K562 (cell line): ENCODE measurements at regions not wholly inside any gene's neighbourhood (a gene's known extent, or its start where the extent isn't known, plus 50 kb on each side); places are given as distances from the start of the nearest gene placed in this dataset.

ENCODE experiments used
- ATAC-seq: fragments of 200-7000 bp; cut with Tn5 transposase; 3 replicates; pipeline ENCODE4 v1.9.1; 2020; ENCODE audit warnings: moderate library complexity
- BruUV-seq: library from RNA; stranded (reverse); fragments of 400-500 nt; replicated peaks from 2 replicates; lab custom pipeline; 2021; lab: Mats Ljungman, UMichigan
- CTCF ChIA-PET: fragments of 300-600 bp; formaldehyde crosslinking; extraction: SDS; loops from one replicate; lab custom pipeline; 2021; ENCODE audit warnings: low intra/inter-chr PET ratio; lab: Yijun Ruan, JAX
- POLR2A ChIA-PET: fragments of 300-600, 350-650 bp; sonication (Branson Sonifier 250); formaldehyde crosslinking; extraction: SDS; loops from one replicate; lab custom pipeline; 2021; ENCODE audit warnings: antibody characterized with exemption, inconsistent platforms; lab: Yijun Ruan, JAX
- DNase-seq, 4 experiments: peaks; one replicate each; pipeline versions ENCODE4 v3.0.0 to v3.0.0-alpha.2; 2011 to 2018; ENCODE audit warnings: low spot score in 3 of 4, mixed read lengths in 3 of 4; ENCODE audit errors: extremely low read depth in 1 of 4
- FAIRE-seq: peaks from 2 replicates; lab custom pipeline; 2011; peaks lifted over from hg19 to GRCh38; lab: Jason Lieb, UNC
- H2AFZ ChIP-seq: 2 replicates; pipeline ENCODE4 v1.6.0; 2011; ENCODE audit warnings: low read depth, low read length, control low read depth, inconsistent platforms
- H3K27ac ChIP-seq: fragments of 200-600 bp; 3 replicates; pipeline ENCODE4 v1.8.0; 2011; ENCODE audit warnings: low read depth, mild to moderate bottlenecking, control low read depth, inconsistent platforms, low read length, moderate library complexity, mixed read lengths; ENCODE audit errors: extremely low read depth
- H3K27me3 ChIP-seq, 2 experiments: fragments of 300-600 bp in 1 of 2; 2 replicates in 1 of 2; 3 replicates in 1 of 2; pipeline versions ENCODE4 v1.6.0 to v1.8.0; 2011; ENCODE audit warnings: inconsistent platforms in 2 of 2, low read length in 2 of 2, mild to moderate bottlenecking in 1 of 2, mixed read lengths in 1 of 2, moderate library complexity in 1 of 2; ENCODE audit not compliant: control insufficient read depth in 2 of 2, insufficient read depth in 2 of 2
- H3K36me3 ChIP-seq: fragments of 300-600 bp; 3 replicates; pipeline ENCODE4 v1.8.0; 2011; ENCODE audit warnings: mild to moderate bottlenecking, low read length, inconsistent platforms; ENCODE audit not compliant: control insufficient read depth, insufficient read depth
- H3K4me1 ChIP-seq, 2 experiments: fragments of 200-600 bp in 1 of 2; replicated peaks in 1 of 2; 2 replicates in 1 of 2; 3 replicates in 1 of 2; pipeline versions ENCODE4 v1.5.1 to v1.8.0; 2011; ENCODE audit warnings: inconsistent platforms in 2 of 2, low read length in 2 of 2, mild to moderate bottlenecking in 1 of 2, mixed read lengths in 1 of 2, moderate library complexity in 1 of 2; ENCODE audit not compliant: control insufficient read depth in 2 of 2, insufficient read depth in 2 of 2
- H3K4me2 ChIP-seq: 2 replicates; pipeline ENCODE4 v1.6.1; 2011; ENCODE audit warnings: low read length, control low read depth, inconsistent platforms, mixed read lengths; ENCODE audit not compliant: insufficient read depth
- H3K4me3 ChIP-seq: fragments of 200-600 bp; sonication (generic), shearing (Covaris generic); 2 replicates; pipeline ENCODE4 v1.5.1; 2016; ENCODE audit warnings: control low read depth, inconsistent platforms
- H3K79me2 ChIP-seq: fragments of 200-600 bp; 3 replicates; pipeline ENCODE4 v1.8.0; 2011; ENCODE audit warnings: low read length, inconsistent platforms; ENCODE audit not compliant: control insufficient read depth, insufficient read depth
- H3K9ac ChIP-seq, 2 experiments: 2 replicates each; pipeline versions ENCODE4 v1.6.0 to v1.6.1; 2011; ENCODE audit warnings: low read depth in 2 of 2, low read length in 2 of 2, control low read depth in 1 of 2, inconsistent platforms in 1 of 2, mild to moderate bottlenecking in 1 of 2, mixed read lengths in 1 of 2; ENCODE audit not compliant: insufficient read depth in 1 of 2
- H3K9me1 ChIP-seq: one replicate; pipeline ENCODE4 v1.6.0; 2011; ENCODE audit warnings: inconsistent platforms, mild to moderate bottlenecking, low read length, moderate library complexity; ENCODE audit not compliant: control insufficient read depth, insufficient read depth
- H3K9me3 ChIP-seq: replicated peaks from 2 replicates; pipeline ENCODE4 v1.5.1; 2011; ENCODE audit warnings: low read depth, low read length, inconsistent platforms; ENCODE audit not compliant: control insufficient read depth, insufficient read depth
- H4K20me1 ChIP-seq: replicated peaks from 2 replicates; pipeline ENCODE4 v1.6.1; 2011; ENCODE audit warnings: low read length, inconsistent platforms, mixed read lengths; ENCODE audit not compliant: control insufficient read depth, insufficient read depth
- ARID1B ChIP-seq: fragments of 450-650 bp; IDR thresholded peaks from 2 replicates; pipeline ENCODE4 v1.6.1; 2016; ENCODE audit warnings: antibody characterized with exemption, mild to moderate bottlenecking, inconsistent platforms
- HDAC6 ChIP-seq: IDR thresholded peaks from 2 replicates; pipeline ENCODE4 v1.6.1; 2012; ENCODE audit warnings: low read depth, mild to moderate bottlenecking, control low read depth, inconsistent platforms, low read length, moderate library complexity
- MEIS2 ChIP-seq: fragments of 450-650 bp; IDR thresholded peaks from 2 replicates; pipeline ENCODE4 v1.6.1; 2014; ENCODE audit warnings: mild to moderate bottlenecking; ENCODE audit not compliant: partially characterized antibody
- NCOR1 ChIP-seq: fragments of 450-650 bp; IDR thresholded peaks from 2 replicates; pipeline ENCODE4 v1.6.1; 2016; ENCODE audit warnings: mild to moderate bottlenecking, moderate library complexity
- RFX7 ChIP-seq: fragments of 250-450 bp; sonication (Bioruptor Pico); IDR thresholded peaks from 2 replicates; pipeline ENCODE4 v1.5.1; 2021; ENCODE audit warnings: mild to moderate bottlenecking
- SPI1 ChIP-seq: IDR thresholded peaks from 2 replicates; pipeline ENCODE4 v1.6.1; 2011; ENCODE audit warnings: low read depth, low read length, control low read depth, borderline replicate concordance
- WGBS: fragments of 100-300 bp; shearing (Covaris generic); methylation state at CpG from one replicate; pipeline ENCODE4 v1.1.6; 2016; ENCODE audit warnings: low coverage, mixed read lengths; ENCODE audit not compliant: insufficient coverage; ENCODE audit errors: missing lambda C conversion rate; 5-methylcytosine and 5-hydroxymethylcytosine counted together
- in situ Hi-C: fragments of 300-500 bp; cut with MboI; formaldehyde crosslinking; loops from 4 replicates; pipeline ENCODE4 v1.15.0; 2018; ENCODE audit warnings: inconsistent platforms, mixed read lengths
- intact Hi-C: fragments of 100-400 bp; cut with micrococcal nuclease; formaldehyde crosslinking; loops from 2 replicates; pipeline ENCODE4 v1.14.2; 2022
- TF ChIP-seq, protein P1 (sequence below): sonication (generic); formaldehyde crosslinking; IDR thresholded peaks from 2 replicates; pipeline ENCODE4 v1.8.1; 2022; ENCODE audit warnings: missing genetic modification reagents
- TF ChIP-seq, protein P2 (sequence below): fragments of 450-650 bp; IDR thresholded peaks from 2 replicates; pipeline ENCODE4 v1.6.1; 2017; ENCODE audit warnings: antibody characterized with exemption, mild to moderate bottlenecking
- TF ChIP-seq, protein P3 (sequence below): sonication (generic); formaldehyde crosslinking; IDR thresholded peaks from 2 replicates; pipeline ENCODE4 v1.4.0; 2020; ENCODE audit warnings: mild to moderate bottlenecking, missing genetic modification reagents

DNA sequence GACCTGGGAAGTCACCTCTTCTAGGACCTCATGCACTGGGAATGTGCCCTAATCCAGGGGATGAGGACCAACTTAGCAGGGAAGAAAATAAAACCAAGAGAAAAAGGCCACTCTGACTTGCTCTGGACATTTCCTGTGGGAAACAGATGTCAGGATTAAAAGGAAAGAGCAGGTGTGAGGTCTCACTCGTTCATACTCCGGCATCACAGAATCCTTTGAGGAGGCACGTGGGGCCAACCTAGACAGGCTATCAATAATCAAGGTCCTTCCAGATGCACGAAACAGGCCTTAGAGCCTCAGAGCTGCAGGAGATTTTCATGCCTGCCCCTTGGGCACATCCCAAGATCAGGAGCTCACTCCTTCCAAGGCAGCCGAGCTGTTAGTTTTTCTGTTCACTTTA, 321.5 kb upstream of the CCL2 start:
- Histone ChIP-seq H2AFZ (0 out of 2 replicates have a peak overlapping the region, but pooled peaks have one; percentile 13), H3K9ac (no peak overlapping the region), H3K4me1 (peaks cover 33 to 60% of the 10 kb centered on the region in 2 experiments; a peak in 4 of 5 replicates), H4K20me1 (no peaks in the 10 kb centered on the region), H3K4me2 (no peak overlapping the region), H3K4me3 (no peak overlapping the region), H3K27me3 (no peaks in the 10 kb centered on the region), H3K36me3 (no peaks in the 10 kb centered on the region; the same call in 2 of the 3 replicates)
- in situ Hi-C loops: no loop called here
- no peak for FAIRE-seq
- BruUV-seq: no TSS peak
- 55% methylated on average over 5 of the region's 5 CpGs for WGBS
- TF ChIP-seq MEIS2: peak; percentile 42
- TF ChIP-seq, protein P1, sequence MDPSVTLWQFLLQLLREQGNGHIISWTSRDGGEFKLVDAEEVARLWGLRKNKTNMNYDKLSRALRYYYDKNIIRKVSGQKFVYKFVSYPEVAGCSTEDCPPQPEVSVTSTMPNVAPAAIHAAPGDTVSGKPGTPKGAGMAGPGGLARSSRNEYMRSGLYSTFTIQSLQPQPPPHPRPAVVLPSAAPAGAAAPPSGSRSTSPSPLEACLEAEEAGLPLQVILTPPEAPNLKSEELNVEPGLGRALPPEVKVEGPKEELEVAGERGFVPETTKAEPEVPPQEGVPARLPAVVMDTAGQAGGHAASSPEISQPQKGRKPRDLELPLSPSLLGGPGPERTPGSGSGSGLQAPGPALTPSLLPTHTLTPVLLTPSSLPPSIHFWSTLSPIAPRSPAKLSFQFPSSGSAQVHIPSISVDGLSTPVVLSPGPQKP (CRISPR knock-in tag): no peak
- TF ChIP-seq, all 486 proteins: peak for 1
- DNase-seq (no peak), ATAC-seq (no peak)
- ChIA-PET POLR2A (no interaction called here), CTCF (no interaction called here)
- intact Hi-C loops: no loop called here
- Histone ChIP-seq H3K9me1 (no peaks in the 10 kb centered on the region), H3K9me3 (no peaks in the 10 kb centered on the region), H3K79me2 (no peaks in the 10 kb centered on the region), H3K27ac (no peak overlapping the region)

DNA sequence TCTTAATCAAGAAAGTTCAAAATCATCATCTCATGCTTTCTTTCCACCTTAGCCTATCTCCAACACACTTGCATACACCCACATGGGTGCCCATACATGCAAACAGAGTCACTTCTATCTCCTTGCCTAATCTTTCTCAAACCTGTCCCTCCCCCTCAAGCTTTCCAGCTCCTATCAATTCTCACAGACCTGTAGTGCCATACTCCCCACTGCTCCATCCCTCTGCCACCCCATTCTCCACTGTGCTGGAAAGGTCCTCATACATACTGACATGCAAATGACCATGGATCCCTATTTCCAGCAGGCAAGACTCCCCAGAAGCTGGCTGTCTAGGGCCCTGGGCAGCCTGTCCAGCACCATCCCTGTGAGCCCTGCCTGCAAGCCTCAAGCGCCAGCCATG, 320.4 kb upstream of the CCL2 start:
- CTCF ChIA-PET: no interaction called here
- Histone ChIP-seq H3K79me2 (no peaks in the 10 kb centered on the region), H3K27ac (no peak overlapping the region), H4K20me1 (no peaks in the 10 kb centered on the region), H3K27me3 (no peaks in the 10 kb centered on the region), H3K4me2 (peak overlapping the region; percentile 5; the same call in 1 of the 2 replicates), H3K36me3 (no peaks in the 10 kb centered on the region; the same call in 2 of the 3 replicates), H3K9me3 (no peaks in the 10 kb centered on the region), H2AFZ (no peak overlapping the region), H3K9me1 (no peaks in the 10 kb centered on the region), H3K9ac (no peak overlapping the region), H3K4me3 (no peak overlapping the region), H3K4me1 (peaks cover 31 to 53% of the 10 kb centered on the region in 2 experiments; a peak in 4 of 5 replicates)
- DNase-seq (peak in 2 of 4 experiments; percentile 42 to 47), FAIRE-seq (no peak), ATAC-seq (no peak)
- WGBS: 64% methylated on average over 1 of the region's 1 CpG
- BruUV-seq: no TSS peak
- POLR2A ChIA-PET: no interaction called here
- intact Hi-C loops (no loop called here), in situ Hi-C loops (no loop called here)
- TF ChIP-seq, protein P2, sequence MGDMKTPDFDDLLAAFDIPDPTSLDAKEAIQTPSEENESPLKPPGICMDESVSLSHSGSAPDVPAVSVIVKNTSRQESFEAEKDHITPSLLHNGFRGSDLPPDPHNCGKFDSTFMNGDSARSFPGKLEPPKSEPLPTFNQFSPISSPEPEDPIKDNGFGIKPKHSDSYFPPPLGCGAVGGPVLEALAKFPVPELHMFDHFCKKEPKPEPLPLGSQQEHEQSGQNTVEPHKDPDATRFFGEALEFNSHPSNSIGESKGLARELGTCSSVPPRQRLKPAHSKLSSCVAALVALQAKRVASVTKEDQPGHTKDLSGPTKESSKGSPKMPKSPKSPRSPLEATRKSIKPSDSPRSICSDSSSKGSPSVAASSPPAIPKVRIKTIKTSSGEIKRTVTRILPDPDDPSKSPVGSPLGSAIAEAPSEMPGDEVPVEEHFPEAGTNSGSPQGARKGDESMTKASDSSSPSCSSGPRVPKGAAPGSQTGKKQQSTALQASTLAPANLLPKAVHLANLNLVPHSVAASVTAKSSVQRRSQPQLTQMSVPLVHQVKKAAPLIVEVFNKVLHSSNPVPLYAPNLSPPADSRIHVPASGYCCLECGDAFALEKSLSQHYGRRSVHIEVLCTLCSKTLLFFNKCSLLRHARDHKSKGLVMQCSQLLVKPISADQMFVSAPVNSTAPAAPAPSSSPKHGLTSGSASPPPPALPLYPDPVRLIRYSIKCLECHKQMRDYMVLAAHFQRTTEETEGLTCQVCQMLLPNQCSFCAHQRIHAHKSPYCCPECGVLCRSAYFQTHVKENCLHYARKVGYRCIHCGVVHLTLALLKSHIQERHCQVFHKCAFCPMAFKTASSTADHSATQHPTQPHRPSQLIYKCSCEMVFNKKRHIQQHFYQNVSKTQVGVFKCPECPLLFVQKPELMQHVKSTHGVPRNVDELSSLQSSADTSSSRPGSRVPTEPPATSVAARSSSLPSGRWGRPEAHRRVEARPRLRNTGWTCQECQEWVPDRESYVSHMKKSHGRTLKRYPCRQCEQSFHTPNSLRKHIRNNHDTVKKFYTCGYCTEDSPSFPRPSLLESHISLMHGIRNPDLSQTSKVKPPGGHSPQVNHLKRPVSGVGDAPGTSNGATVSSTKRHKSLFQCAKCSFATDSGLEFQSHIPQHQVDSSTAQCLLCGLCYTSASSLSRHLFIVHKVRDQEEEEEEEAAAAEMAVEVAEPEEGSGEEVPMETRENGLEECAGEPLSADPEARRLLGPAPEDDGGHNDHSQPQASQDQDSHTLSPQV: no peak
- TF ChIP-seq HDAC6 (no peak), ARID1B (peak; percentile 64), NCOR1 (0 out of 2 replicates have a peak, but pooled peaks have one; percentile 18), SPI1 (no peak), RFX7 (CRISPR knock-in tag) (no peak)
- TF ChIP-seq, protein P3, sequence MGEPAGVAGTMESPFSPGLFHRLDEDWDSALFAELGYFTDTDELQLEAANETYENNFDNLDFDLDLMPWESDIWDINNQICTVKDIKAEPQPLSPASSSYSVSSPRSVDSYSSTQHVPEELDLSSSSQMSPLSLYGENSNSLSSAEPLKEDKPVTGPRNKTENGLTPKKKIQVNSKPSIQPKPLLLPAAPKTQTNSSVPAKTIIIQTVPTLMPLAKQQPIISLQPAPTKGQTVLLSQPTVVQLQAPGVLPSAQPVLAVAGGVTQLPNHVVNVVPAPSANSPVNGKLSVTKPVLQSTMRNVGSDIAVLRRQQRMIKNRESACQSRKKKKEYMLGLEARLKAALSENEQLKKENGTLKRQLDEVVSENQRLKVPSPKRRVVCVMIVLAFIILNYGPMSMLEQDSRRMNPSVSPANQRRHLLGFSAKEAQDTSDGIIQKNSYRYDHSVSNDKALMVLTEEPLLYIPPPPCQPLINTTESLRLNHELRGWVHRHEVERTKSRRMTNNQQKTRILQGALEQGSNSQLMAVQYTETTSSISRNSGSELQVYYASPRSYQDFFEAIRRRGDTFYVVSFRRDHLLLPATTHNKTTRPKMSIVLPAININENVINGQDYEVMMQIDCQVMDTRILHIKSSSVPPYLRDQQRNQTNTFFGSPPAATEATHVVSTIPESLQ (CRISPR knock-in tag): no peak
